Mesendoderm (in vitro differentiated cells): ENCODE measurements at regions not wholly inside any gene's neighbourhood (a gene's known extent, or its start where the extent isn't known, plus 50 kb on each side); places are given as distances from the start of the nearest gene placed in this dataset.

Experiments
- DNase-seq: peaks from one replicate; pipeline ENCODE4 v3.0.0; 2013
- H2AK5ac ChIP-seq: 2 replicates; pipeline ENCODE4 v1.6.1; 2013; ENCODE audit warnings: low read length, inconsistent platforms
- H2BK120ac ChIP-seq: 2 replicates; pipeline ENCODE4 v1.6.1; 2013; ENCODE audit warnings: low read depth, mild to moderate bottlenecking, low read length, moderate library complexity, mixed read lengths
- H2BK15ac ChIP-seq: replicated peaks from 2 replicates; pipeline ENCODE4 v1.6.1; 2013; ENCODE audit warnings: low read depth, mild to moderate bottlenecking, moderate library complexity
- H2BK5ac ChIP-seq: 2 replicates; pipeline ENCODE4 v1.6.1; 2013; ENCODE audit warnings: low read length, inconsistent platforms
- H3K18ac ChIP-seq: 2 replicates; pipeline ENCODE4 v1.6.1; 2013; ENCODE audit warnings: mild to moderate bottlenecking, low read length, mixed read lengths
- H3K23ac ChIP-seq: one replicate; pipeline ENCODE4 v1.6.1; 2013; ENCODE audit warnings: low read length
- H3K27ac ChIP-seq: 2 replicates; pipeline ENCODE4 v1.5.1; 2013; ENCODE audit warnings: low read depth, mild to moderate bottlenecking, inconsistent platforms, low read length, moderate library complexity
- H3K27me3 ChIP-seq: 2 replicates; pipeline ENCODE4 v1.6.1; 2013; ENCODE audit warnings: low read length, control low read depth, mild to moderate bottlenecking, inconsistent platforms; ENCODE audit not compliant: insufficient read depth, poor library complexity
- H3K36me3 ChIP-seq: 2 replicates; pipeline ENCODE4 v1.6.1; 2013; ENCODE audit warnings: low read length, inconsistent platforms; ENCODE audit not compliant: control insufficient read depth, insufficient read depth
- H3K4ac ChIP-seq: one replicate; pipeline ENCODE4 v1.6.1; 2013; ENCODE audit warnings: low read depth, mild to moderate bottlenecking, low read length, moderate library complexity
- H3K4me1 ChIP-seq: 2 replicates; pipeline ENCODE4 v1.6.1; 2013; ENCODE audit warnings: low read depth, low read length, inconsistent platforms; ENCODE audit not compliant: control insufficient read depth
- H3K4me2 ChIP-seq: 2 replicates; pipeline ENCODE4 v1.6.1; 2013; ENCODE audit warnings: low read length
- H3K4me3 ChIP-seq: 2 replicates; pipeline ENCODE4 v1.5.1; 2013; ENCODE audit warnings: mild to moderate bottlenecking, low read length
- H3K56ac ChIP-seq: one replicate; pipeline ENCODE4 v1.6.1; 2013; ENCODE audit warnings: low read length
- H3K79me1 ChIP-seq: 2 replicates; pipeline ENCODE4 v1.6.1; 2013; ENCODE audit warnings: low read length, inconsistent platforms
- H3K79me2 ChIP-seq: 2 replicates; pipeline ENCODE4 v1.6.1; 2013; ENCODE audit warnings: mild to moderate bottlenecking, low read length; ENCODE audit not compliant: control insufficient read depth, insufficient read depth
- H3K9ac ChIP-seq: 2 replicates; pipeline ENCODE4 v1.6.1; 2013; ENCODE audit warnings: low read length, inconsistent platforms
- H4K5ac ChIP-seq: one replicate; pipeline ENCODE4 v1.6.1; 2013; ENCODE audit warnings: low read length
- H4K8ac ChIP-seq: one replicate; pipeline ENCODE4 v1.6.1; 2013; ENCODE audit warnings: low read depth, mild to moderate bottlenecking, control low read depth, low read length, moderate library complexity
- WGBS: extraction: QIAGEN DNeasy Blood & Tissue Kit; methylation state at CpG from one replicate; pipeline ENCODE4 v1.1.7; 2013; ENCODE audit warnings: low lambda C conversion rate, missing lambda C conversion rate; ENCODE audit not compliant: insufficient coverage; ENCODE audit errors: extremely low coverage; 5-methylcytosine and 5-hydroxymethylcytosine counted together

DNA sequence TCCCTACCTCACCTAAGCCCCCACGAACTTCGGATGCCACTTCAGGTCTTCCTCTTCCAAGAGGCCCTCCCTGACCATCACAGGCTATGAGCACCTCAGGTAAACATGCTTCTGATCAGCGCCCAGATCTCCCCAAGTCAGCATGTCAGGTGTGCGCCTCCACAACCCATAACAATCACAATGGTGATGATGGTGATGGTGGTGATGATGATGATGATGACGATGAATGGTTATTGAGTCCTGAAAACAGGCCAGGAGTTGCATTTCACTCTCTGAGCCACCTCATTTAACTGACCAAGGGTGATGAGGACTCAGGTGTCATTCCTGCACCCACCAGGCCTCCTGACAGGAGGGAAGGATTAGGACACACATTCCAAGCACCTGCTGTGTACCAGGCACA lies 426.6 kb upstream of the SULF2 start:
- Histone ChIP-seq H3K9ac (no peak overlapping the region), H3K56ac (no peak overlapping the region), H4K8ac (no peak overlapping the region), H2BK120ac (no peak overlapping the region), H3K27me3 (no peaks in the 10 kb centered on the region), H2BK15ac (no peak overlapping the region), H3K4me1 (no peaks in the 10 kb centered on the region), H3K36me3 (no peaks in the 10 kb centered on the region), H3K18ac (no peak overlapping the region), H3K79me1 (no peaks in the 10 kb centered on the region), H3K4me2 (no peak overlapping the region), H3K4me3 (no peak overlapping the region), H2BK5ac (no peak overlapping the region), H3K23ac (no peak overlapping the region), H2AK5ac (no peak overlapping the region), H3K79me2 (no peaks in the 10 kb centered on the region), H4K5ac (no peak overlapping the region), H3K4ac (no peak overlapping the region), H3K27ac (no peak overlapping the region)
- no peak for DNase-seq
- no CpG with 5 or more reads among the region's 5 CpGs for WGBS

GRCh38 chr20:48211238-48211637 lies 426.0 kb upstream of the SULF2 start:
- DNase-seq = no peak
- Histone ChIP-seq H3K23ac (no peak overlapping the region), H3K4me1 (no peaks in the 10 kb centered on the region), H3K27ac (no peak overlapping the region), H2AK5ac (no peak overlapping the region), H3K4me2 (no peak overlapping the region), H3K27me3 (no peaks in the 10 kb centered on the region), H3K79me2 (no peaks in the 10 kb centered on the region), H3K36me3 (no peaks in the 10 kb centered on the region), H2BK15ac (no peak overlapping the region), H2BK120ac (no peak overlapping the region), H3K56ac (no peak overlapping the region), H3K79me1 (no peaks in the 10 kb centered on the region), H3K9ac (no peak overlapping the region), H2BK5ac (no peak overlapping the region), H3K18ac (no peak overlapping the region), H3K4me3 (no peak overlapping the region), H3K4ac (no peak overlapping the region), H4K8ac (no peak overlapping the region), H4K5ac (no peak overlapping the region)
- no CpG with 5 or more reads among the region's 3 CpGs for WGBS

DNA sequence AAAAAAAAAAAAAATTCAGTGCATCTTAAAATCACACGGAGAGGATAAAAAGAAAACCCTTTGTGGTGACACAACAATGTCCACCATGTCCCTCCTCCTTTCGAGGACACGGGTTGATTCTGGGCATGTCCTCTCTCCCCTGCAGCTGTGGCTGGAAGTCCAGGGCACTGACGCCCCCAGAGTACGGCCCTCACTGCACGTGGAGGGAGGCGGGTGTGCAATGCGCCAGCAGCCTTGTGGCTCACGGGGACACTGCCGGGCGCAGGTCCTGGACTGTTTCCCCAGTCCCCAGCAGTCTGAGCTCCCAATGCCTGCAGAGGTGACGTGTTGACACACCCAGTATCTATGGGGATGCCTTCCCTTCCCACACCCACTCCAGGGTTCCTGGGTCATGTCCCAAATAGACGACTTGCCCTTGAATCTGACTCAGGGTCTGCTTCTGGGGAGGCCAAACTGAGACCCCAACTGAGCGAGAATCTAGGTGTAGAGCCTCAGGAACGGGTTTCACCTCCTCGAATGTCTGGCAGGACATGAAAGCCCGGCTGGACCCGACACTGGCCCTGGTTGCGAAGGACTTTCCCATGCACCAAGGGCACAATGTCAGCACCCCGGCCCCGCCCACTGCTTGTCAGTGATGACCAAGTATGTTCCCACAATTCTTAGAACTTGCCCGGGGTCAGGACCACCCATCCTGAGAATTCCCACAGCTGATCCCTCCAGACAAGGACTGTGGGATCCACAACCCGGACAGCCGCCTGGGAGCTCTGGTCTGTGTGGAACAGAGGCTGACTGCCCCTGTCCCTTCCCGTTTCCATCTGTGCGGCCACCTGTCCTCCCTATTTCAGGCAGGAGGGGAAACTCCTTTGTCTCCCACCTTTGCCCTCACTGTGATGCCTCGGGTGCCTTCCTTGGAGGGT lies 425.1 kb upstream of the SULF2 start:
- Histone ChIP-seq H2BK5ac (no peak overlapping the region), H3K9ac (no peak overlapping the region), H4K8ac (no peak overlapping the region), H3K27me3 (no peaks in the 10 kb centered on the region), H2BK120ac (no peak overlapping the region), H3K56ac (no peak overlapping the region), H3K4me2 (no peak overlapping the region), H3K27ac (no peak overlapping the region), H3K4me1 (peaks cover 2% of the 10 kb centered on the region), H3K79me1 (no peaks in the 10 kb centered on the region), H3K79me2 (no peaks in the 10 kb centered on the region), H3K18ac (no peak overlapping the region), H2BK15ac (no peak overlapping the region), H4K5ac (no peak overlapping the region), H3K36me3 (no peaks in the 10 kb centered on the region), H3K4me3 (no peak overlapping the region), H3K23ac (no peak overlapping the region), H2AK5ac (no peak overlapping the region), H3K4ac (no peak overlapping the region)
- no CpG with 5 or more reads among the region's 27 CpGs for WGBS
- no peak for DNase-seq

- H3K4me2 ChIP-seq = no peak overlapping the region
- no peak overlapping the region for H3K4me3 ChIP-seq
- no CpG with 5 or more reads among the region's 5 CpGs for WGBS
- no peaks in the 10 kb centered on the region for H3K27me3 ChIP-seq
- no peak overlapping the region for H4K8ac ChIP-seq
- no peak overlapping the region for H3K23ac ChIP-seq
- no peaks in the 10 kb centered on the region for H3K79me2 ChIP-seq
- no peaks in the 10 kb centered on the region for H3K36me3 ChIP-seq
- H2BK5ac ChIP-seq = no peak overlapping the region
- no peak overlapping the region for H2BK15ac ChIP-seq
- no peak overlapping the region for H3K27ac ChIP-seq
- peaks cover 2% of the 10 kb centered on the region for H3K4me1 ChIP-seq
- H3K9ac ChIP-seq = no peak overlapping the region
- H3K56ac ChIP-seq = no peak overlapping the region
- no peaks in the 10 kb centered on the region for H3K79me1 ChIP-seq
- H3K18ac ChIP-seq = no peak overlapping the region
- no peak overlapping the region for H2AK5ac ChIP-seq
- no peak for DNase-seq
- H2BK120ac ChIP-seq = no peak overlapping the region
- no peak overlapping the region for H3K4ac ChIP-seq
- no peak overlapping the region for H4K5ac ChIP-seq
Measured at GRCh38 chr20:48209102-48209501, 423.8 kb upstream of the SULF2 start.

- H4K8ac ChIP-seq = no peak overlapping the region
- H2BK5ac ChIP-seq = no peak overlapping the region
- no peaks in the 10 kb centered on the region for H3K36me3 ChIP-seq
- H2AK5ac ChIP-seq = no peak overlapping the region
- no peaks in the 10 kb centered on the region for H3K27me3 ChIP-seq
- H3K79me1 ChIP-seq = no peaks in the 10 kb centered on the region
- H3K18ac ChIP-seq = no peak overlapping the region
- H3K79me2 ChIP-seq = no peaks in the 10 kb centered on the region
- no peak overlapping the region for H3K27ac ChIP-seq
- no peak for DNase-seq
- H2BK15ac ChIP-seq = no peak overlapping the region
- H3K4me1 ChIP-seq = peaks cover 2% of the 10 kb centered on the region
- no peak overlapping the region for H3K23ac ChIP-seq
- no peak overlapping the region for H3K4me3 ChIP-seq
- no CpG with 5 or more reads among the region's 10 CpGs for WGBS
- H3K56ac ChIP-seq = peak overlapping the region; percentile 18
- no peak overlapping the region for H3K4ac ChIP-seq
- no peak overlapping the region for H4K5ac ChIP-seq
- H2BK120ac ChIP-seq = no peak overlapping the region
- H3K9ac ChIP-seq = no peak overlapping the region
- no peak overlapping the region for H3K4me2 ChIP-seq
Measured at GRCh38 chr20:48208176-48208575, 422.9 kb upstream of the SULF2 start.

DNA sequence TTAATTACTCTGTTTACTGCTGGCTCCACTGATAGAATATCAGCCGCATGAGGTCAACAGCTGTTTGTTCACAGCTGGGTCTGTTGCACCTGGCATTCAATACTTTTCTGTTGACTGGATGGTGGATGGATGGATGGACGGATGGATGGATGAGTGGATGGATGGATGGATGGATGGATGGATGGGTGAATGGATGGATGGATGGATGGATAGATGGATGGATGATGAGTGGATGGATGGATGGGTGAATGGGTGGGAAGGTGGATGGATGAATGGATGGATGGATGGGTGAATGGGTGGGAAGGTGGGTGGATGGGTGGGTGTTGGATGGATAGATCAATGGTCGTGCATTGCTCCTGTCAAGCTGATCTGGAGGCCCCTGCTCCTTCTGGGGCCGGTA lies 422.2 kb upstream of the SULF2 start:
- no peaks in the 10 kb centered on the region for H3K36me3 ChIP-seq
- H3K4ac ChIP-seq = no peak overlapping the region
- WGBS = no CpG with 5 or more reads among the region's 4 CpGs
- no peaks in the 10 kb centered on the region for H3K27me3 ChIP-seq
- no peak overlapping the region for H2BK15ac ChIP-seq
- no peak overlapping the region for H2BK120ac ChIP-seq
- no peak overlapping the region for H3K4me2 ChIP-seq
- no peak overlapping the region for H3K9ac ChIP-seq
- DNase-seq = no peak
- H4K8ac ChIP-seq = no peak overlapping the region
- no peak overlapping the region for H4K5ac ChIP-seq
- no peak overlapping the region for H3K23ac ChIP-seq
- no peak overlapping the region for H3K4me3 ChIP-seq
- H2BK5ac ChIP-seq = no peak overlapping the region
- H3K4me1 ChIP-seq = peaks cover 2% of the 10 kb centered on the region
- H2AK5ac ChIP-seq = no peak overlapping the region
- H3K27ac ChIP-seq = no peak overlapping the region
- H3K56ac ChIP-seq = no peak overlapping the region
- no peaks in the 10 kb centered on the region for H3K79me1 ChIP-seq
- H3K79me2 ChIP-seq = no peaks in the 10 kb centered on the region
- H3K18ac ChIP-seq = no peak overlapping the region
